Inferior parietal cortex (tissue), 1 donor: ENCODE measurements at regions not wholly inside any gene's neighbourhood (a gene's known extent, or its start where the extent isn't known, plus 50 kb on each side); places are given as distances from the start of the nearest gene placed in this dataset.

Source experiments
- DNase-seq: peaks from one replicate; pipeline ENCODE4 v3.0.0-alpha.2; 2016; ENCODE audit errors: extremely low spot score

DNA sequence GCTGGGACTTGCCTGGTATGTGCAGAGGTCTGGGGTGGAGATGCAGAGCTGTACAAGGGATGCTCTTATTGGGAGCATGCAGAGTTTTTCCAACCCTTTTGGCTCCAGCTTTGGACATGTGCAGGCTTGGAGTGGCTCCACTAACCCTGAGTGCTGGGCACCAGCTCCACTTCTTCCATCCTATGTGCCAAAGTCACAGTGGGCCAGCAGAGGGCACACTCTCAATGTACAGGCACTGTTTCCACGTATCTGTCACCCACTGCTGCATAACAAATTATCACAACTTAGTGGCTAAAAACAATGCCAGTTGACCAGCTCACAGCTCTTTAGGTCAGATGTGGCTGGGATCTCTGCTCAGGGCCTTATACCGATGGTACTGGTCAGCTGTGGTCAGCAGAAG, 631.8 kb downstream of the AJAP1 start:
- no peak for DNase-seq

DNA sequence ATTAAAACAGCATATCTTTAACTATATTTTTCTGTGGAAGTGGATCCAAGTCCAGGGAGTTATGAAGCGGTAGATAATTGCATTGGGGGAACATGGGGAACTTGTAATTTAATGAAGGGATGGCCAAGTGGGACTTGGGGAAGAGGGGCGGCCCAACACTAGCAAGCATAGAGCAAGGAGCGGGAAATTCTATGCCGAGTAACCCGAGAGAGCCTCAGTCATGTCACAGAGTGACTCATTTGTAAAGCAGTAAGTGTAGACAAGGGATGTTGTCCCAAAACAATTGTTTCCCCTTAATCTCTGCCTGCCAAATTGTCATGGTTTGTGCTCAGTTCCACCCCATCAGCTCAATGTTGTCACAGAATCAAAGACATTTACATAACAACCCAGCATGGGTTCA, 620.1 kb downstream of the AJAP1 start:
- DNase-seq = no peak

DNA sequence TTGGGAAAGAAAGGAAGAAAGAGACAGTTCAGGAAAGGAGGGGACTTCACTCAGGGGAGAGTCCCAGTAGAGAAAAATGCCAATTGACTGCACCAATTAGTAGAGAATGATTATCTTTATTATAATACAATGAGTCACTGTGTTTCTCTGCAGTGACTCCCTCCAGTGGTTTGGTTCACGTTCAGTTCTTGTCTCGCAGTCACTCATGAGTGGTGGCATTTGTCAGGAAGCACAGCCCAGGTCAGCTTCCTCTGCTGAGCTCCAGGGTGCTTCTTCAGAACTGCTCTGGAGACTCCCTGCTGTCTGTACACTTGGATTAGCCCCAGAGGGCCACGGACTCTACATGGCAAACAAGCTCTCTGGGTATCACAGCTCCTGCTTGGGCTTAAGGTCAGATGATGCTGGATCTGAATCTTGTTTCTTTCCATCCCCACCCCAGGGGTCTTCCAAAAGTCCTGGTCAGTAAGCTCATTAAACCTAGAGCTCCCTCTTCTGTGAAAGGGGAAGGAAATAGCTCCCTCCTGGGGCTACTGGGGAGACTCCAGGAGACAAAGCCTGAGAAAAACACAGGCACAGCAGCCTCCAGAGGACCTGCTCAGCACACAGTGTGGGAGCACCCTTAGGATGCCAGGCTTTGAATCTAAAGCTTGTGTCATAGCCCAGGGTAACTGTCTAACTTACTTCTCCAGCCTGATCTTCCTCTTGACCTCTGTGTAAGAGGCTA, 619.0 kb downstream of the AJAP1 start:
- peak; percentile 26 for DNase-seq

DNA sequence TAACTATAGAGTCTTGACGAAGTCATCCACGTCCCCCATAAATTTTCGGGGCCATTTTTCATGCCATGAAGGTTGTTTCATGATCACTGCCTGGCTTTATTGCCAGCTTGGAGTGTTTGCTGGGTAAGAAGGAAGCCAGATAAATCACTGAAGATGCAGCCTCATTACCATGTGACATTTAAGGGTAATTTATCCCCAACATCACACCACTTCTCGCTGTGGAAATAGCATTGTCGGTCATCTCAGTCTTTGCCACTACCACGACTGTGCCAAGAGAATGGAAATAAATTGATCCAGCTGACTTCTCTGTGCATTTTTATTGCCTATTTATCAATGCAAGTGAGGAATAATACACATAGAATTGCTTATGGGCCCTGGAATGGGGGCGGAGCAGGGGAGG, 617.9 kb downstream of the AJAP1 start:
- no peak for DNase-seq

DNA sequence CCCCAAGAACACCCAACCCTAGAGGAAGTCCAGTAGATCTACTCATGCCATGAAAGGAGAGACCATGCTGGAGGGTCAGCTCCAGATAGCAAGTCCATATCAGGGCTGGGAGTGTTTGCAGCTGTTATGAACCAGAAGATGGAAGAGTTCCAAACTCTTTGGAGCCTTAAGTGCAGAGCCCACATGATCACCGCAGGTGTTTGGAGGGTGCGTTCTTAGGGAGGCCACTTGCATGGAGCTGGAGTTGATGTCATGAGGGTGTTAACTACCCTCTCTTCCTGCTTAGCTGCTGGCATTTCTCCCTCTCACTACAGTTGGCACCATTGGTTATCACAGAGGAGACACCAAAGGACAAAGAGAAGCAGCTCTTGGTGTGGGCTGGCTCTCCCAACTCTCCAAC, 616.9 kb downstream of the AJAP1 start:
- no peak for DNase-seq

DNA sequence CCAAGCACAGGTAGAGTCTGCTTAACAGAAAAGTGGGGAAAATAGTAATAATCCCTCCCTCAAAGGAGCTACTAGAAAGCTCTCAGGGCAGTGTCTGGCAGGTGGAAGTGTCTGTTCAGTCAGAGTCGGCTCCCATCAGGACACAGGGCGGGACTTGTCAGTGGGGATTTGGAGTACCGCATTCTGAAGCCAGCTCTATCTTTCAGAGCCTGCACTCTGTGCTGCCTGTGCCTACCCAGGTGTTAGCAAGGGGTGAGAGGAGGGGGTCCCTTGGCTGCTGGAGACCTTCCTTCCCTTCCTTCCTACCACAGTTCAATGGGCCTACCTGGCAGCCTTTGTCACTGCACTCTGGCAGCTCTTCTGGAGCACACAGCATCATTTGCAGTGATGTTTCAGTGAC, 615.5 kb downstream of the AJAP1 start:
- no peak for DNase-seq

DNA sequence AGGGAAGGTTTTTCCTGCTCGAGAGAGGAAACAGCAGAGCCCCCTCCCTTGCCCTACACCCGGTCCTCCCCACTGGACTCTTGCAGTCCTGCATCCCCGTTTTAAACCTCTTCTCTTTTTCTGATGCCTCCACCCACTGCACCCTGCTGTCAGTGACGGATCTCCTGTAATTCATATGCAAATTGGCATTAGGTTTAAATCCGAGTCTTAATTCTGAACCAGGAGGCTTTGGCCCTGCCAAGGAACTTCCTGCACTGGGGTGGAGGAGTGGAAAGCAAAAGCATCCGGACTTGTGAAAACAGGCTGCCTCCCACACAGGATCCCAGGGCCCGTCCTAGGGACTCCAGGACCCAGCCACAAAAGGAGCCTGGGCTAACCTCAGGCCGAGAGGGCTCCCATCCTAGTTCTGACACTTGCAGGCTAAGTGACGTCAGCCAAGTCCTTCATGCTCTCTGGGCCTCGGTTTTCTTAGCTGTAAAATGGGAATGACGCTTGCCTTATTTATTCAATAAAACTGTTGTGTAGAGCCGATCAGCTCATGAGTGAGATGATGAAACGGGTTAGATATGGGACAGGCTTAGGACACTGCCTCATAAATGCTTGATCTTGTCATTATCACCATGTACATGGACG, 613.3 kb downstream of the AJAP1 start:
- no peak for DNase-seq

DNA sequence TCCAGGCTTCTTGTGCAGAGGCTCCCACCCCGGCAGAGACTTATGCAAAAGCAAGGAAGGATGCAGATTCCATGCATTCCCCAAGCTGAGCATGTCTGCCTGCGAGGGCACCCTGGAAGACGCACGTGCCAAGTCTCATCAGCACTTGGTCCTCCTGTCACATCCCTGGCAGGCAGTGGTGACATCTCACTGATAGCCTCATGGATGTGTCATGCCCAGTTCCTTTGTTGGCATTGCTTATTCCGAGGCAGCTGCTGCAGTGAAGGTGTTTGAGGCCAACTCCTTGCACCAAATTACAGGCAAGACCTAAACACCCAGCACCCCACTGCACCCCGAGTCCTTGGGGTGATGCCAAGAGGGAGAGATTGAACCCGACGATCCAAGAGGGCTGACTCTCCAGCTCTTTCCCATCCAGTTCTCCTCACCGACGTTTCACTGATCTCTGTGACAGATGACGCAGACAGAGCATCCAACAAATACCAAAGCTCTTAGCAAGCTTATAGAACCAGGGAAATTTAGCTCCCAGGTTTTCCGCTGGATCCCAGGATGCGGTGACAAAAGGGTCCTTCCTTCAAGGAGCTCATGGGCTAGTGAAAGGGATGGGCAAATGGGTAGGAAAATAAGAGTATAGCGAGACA, 611.1 kb downstream of the AJAP1 start:
- no peak for DNase-seq

DNA sequence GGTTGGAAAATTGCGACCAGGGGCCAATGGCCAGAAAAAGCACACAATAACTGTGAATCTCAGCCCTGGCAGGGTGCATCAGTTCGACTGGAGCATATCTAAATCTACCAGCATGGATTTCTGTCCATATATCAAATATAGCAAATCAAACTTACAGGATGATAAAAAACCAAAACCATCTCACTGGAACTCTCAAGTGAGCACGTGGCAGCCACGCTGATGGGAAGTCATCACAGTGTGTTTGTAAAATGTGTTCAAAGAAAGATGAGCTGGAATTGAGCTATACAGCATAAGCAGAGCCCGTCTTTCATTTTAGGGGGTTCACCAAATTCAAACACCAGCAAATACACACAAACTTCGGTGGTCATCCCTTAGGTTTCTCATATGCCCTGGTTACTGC, 610.1 kb downstream of the AJAP1 start:
- DNase-seq = no peak

DNA sequence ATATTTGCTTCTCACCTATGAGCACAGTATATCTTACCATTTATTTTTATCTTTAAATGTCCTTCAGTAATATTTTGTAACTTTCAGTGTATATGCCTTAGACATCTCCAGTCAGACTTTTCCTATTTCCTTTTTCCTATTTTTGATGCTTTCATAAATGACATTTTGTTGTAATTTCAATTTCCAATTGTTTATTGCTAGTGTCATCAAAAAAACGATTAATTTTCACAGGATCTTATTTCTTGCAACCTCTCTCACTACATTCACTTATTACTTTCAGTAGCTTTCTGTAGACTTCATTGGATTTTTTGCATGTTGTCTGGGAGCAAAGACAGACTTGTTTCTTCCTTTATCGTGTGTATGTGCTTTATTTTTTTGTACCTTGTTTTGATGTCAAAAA, 602.4 kb downstream of the AJAP1 start:
- no peak for DNase-seq

DNA sequence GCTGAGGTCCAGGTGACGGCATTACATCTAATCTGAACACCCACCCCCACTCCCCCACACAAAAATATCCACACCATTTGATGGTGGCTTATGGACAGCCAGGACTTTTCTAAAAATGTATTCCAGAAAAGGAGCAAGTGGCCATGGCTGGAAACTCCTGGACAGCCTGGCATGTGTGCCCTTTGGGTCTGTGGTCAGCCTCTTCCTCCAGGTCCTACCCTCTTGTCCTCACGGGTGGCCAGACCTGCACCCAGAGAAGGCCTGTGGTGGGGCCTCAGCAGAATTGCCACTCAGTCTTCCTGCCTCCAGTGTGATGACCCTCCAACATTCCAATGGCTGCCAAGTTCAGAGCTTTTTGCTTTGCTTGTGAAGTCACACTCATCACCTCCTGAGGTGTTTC, 600.6 kb downstream of the AJAP1 start:
- no peak for DNase-seq

DNA sequence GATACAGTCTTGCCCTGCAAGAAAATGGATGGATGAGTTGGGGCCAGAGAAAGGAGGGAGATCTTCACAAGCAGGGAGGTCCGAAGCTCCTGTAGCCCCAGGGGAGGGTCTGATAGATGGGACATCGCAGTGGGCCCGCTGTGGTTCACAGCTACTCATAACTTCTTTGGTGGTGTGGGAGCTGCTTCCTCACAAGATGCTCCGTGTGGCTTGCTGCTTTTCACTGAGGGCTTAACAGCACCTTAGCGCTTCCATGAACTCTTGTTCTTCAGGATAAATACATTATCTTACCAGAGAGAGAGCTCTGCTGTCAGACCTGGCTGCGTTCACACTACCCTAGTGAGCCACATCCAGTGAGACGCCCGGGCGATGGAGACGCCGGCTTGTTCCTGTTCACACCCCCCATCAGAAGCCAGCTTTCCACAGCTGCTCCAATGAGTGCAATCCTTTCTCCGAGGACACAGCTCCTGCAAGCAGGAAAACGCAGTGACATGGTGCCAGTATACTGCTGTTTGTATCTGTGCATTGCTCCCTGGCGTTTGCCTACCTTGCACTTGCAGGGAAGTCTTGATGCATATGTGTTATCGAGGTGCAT, 599.8 kb downstream of the AJAP1 start:
- DNase-seq = no peak

DNA sequence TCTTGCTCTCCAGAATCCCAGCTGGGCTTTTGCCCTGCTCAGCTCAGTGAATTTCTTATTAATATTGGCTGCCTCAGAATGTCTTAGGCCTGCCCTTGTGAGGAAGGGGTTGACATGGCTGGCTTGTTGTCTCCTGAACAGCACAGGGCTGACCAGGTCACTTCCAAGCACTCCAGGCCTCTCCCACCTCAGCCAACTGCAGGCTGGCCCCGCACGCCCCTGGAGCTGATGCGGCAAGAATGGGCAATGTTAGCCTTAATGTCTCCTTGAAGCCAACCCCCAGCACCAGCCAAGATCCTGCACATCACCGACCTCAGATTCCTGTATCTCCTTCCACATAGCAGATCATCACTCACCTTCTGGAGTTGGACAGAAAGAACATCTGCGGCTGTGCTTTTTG, 598.6 kb downstream of the AJAP1 start:
- no peak for DNase-seq

DNA sequence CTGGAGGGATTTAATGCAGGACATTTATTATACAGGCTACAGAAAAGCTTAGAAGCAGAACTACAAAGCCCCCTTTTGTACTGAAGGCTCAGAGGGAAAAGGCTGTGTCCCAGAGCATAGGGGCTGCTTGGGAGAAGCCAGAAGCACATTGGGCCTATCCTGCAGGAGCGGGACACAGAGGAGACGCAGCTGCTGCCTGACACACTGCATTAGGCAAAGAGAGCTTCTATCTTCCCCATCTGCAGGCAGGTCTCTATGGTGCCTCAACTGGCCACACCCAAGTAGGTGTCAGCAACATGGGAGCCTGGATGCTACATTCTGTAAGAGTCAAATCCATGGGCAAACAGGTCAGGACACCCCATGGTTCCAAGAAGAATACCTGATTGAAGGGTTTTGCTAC, 595.9 kb downstream of the AJAP1 start:
- DNase-seq = no peak

DNA sequence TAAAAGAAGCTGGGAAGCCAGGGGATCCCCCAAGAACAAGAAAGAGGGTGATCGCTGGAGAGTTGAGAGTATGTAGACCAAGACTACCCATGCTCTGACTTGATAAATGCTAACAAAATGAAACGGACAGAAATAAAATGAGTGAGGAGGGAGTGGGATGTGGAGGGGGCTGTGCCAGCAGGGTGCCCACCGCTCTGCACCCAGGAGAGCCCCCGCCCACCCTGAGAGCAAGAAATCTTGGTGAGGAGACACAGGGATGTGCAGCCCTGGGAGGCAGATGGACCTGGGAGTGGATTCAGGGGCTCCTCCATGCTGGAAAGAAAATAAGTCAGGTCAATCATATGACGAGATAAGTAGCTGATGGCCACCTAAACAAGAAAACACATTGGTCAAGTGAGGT, 590.9 kb downstream of the AJAP1 start:
- DNase-seq = no peak

DNA sequence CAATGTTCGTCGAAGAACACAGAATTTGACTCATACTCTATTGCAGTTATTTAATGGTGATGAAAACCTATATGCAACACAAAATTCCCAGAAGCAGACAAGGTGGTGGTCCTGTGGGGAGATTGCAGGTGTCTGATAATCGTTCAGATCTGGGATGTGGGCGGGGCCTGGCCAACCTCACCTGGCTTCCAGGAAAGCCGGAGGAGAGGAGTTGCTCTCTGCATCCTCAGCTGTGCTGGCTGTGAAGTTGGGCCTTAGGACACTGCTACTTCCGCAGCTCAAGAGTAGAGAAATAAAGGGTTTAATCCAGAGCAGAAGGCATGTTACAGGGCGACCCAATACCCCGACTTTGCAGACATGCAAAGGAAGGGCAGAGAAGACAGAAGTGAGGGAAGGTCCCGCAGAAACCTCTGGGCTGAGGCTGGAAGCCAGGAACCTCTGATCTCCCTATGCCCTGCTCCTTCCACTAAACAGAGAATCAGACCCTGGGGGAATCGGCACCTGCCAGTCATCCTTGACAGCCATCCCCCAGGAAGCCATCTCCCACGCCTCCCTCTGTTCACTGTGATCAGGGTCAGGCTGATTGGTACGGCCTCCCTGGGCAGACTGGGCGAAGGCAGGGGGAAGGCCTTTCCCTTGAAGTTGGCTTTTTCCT, 590.3 kb downstream of the AJAP1 start:
- no peak for DNase-seq

DNA sequence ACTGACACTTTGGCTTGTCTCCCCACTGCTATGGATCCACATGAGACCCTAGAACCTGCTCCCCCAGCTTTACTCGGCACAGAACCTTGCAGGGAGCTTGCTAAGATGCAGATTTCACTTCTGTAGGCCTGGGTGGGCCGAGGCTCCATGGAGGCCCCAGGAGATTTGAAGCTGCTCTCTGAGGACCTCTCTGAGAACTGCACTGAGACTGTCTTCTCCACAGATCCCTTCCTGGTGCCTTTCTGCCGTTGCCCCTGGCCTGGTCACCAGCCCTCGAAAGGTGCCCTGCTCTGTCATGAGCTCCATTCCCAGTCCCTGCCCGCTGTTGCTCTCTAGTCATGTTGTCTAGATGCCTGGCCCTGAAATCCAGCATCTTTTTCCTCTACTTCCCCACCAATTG, 588.4 kb downstream of the AJAP1 start:
- DNase-seq = no peak

DNA sequence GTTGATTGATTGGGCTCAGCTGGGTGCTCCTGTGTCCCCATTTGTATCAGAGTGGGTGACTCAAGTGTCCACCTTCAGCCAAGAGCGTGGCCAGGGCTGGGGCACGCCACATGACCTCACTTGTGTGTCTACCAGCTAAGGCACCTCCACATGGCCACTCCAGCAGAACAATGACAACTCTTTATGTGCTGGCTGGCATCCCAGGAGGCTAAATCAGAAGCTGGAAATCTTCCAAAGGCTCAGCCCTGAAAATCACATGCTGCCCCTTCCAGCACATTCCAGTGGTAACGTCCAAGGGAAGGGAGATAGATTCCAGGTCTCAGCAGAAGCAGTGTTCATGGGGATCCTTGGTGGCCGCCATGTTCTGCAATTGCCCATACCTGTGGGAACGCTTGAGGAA, 585.5 kb downstream of the AJAP1 start:
- no peak for DNase-seq

DNA sequence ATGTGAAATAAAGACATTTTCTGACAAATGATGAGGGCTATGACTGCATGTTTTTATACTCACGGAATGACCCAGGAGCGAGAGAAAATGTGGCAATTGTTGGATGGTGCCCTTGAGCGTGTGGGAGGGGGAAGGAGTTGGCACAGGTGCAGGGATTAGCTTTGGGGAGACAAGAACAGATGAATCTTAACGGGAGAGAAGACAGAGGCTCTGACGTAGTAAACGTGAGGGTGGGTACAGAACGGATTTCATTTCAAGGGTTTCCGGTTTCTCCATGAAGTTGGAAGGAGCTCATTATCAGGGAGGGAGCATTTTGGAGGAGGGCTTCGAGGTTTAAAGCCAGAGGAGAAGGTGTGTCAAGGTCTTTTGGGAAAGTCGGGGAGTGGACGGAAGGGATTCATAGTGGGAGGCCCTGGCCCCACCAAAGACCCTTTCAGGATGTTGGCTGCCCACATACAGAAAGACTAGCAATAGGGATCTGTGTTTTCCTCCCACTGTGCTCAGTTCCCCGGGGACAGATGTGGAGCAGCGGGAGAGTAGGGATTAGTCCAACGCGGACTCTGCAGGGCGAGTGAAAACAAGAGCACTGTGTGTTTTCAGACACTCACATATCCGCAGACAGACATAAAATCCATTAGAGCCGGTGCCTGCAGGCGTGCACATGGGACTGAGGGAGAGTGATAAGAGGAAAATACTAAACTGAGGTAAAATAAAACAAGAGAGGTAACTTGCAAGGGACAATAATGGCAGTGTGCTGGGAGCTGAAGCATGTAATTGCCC, 584.1 kb downstream of the AJAP1 start:
- DNase-seq = no peak

DNA sequence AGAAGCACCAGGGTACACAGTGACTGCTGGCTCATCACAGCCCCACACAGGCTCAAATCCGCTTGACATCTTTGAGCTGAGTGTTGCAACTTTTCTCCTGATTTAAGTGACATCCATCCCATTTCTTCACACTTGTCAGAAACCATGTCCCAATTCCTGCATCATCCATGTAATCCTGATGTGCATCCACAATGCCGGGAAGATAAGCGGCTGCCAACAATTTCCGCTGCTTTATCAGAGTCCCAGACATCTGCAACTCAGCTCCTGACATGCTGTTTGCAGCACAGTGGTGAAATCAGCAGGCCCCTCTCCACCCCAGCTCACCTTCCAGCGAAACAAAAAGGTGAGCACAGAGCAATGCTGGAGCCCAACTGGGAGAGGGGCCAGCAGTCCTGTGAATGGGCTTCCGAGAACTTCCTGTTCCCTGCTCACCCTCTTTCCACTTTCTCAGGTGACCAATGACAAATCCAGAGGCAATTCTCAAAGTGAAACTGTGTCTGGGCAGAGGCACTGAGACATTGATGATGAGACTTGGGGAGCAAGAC, 581.0 kb downstream of the AJAP1 start:
- no peak for DNase-seq

DNA sequence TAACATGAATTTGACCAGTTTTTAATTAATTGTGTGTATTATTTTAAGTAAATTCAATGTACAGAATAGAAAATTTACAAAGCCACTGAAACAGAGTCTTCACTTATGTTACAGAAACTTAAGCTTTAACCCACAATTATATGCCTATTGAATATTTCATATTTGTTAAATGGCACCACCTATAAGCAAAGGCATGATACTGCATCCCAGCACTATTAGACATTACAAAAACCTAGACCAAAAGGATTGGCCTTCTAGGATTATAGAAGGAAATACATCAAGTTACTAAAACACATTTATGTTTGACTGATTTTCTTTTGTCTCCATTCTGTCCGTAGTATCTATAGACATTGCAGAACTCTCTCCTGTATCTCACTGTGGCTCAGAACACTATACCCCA, 578.1 kb downstream of the AJAP1 start:
- no peak for DNase-seq
